H9 (cell line): ENCODE measurements at regions not wholly inside any gene's neighbourhood (a gene's known extent, or its start where the extent isn't known, plus 50 kb on each side); places are given as distances from the start of the nearest gene placed in this dataset.

Source experiments
- DNase-seq: peaks from one replicate; pipeline ENCODE4 v3.0.0-alpha.2; 2017
- H2AFZ ChIP-seq: one replicate; pipeline ENCODE4 v1.6.1; 2013; ENCODE audit warnings: mild to moderate bottlenecking, low read length, control low read depth, moderate library complexity
- H2AK5ac ChIP-seq: 2 replicates; pipeline ENCODE4 v1.6.1; 2013; ENCODE audit warnings: low read length, control low read depth, mixed read lengths; ENCODE audit not compliant: insufficient read length
- H2BK120ac ChIP-seq: one replicate; pipeline ENCODE4 v1.6.1; 2013; ENCODE audit warnings: low read depth, mild to moderate bottlenecking, low read length, control low read depth, inconsistent platforms; ENCODE audit not compliant: poor library complexity, severe bottlenecking
- H2BK12ac ChIP-seq: 2 replicates; pipeline ENCODE4 v1.6.1; 2013; ENCODE audit warnings: low read length, control low read depth, mixed read lengths, low read depth; ENCODE audit not compliant: insufficient read length
- H2BK15ac ChIP-seq: 2 replicates; pipeline ENCODE4 v1.6.1; 2013; ENCODE audit warnings: low read depth, low read length, control low read depth
- H2BK20ac ChIP-seq: one replicate; pipeline ENCODE4 v1.6.1; 2013; ENCODE audit warnings: low read depth, mild to moderate bottlenecking, low read length, control low read depth, inconsistent platforms; ENCODE audit not compliant: poor library complexity, severe bottlenecking
- H2BK5ac ChIP-seq: 2 replicates; pipeline ENCODE4 v1.6.1; 2013; ENCODE audit warnings: low read length, control low read depth, mixed read lengths; ENCODE audit not compliant: insufficient read length
- H3K14ac ChIP-seq: 2 replicates; pipeline ENCODE4 v1.6.1; 2013; ENCODE audit warnings: low read length, control low read depth; ENCODE audit not compliant: insufficient read depth
- H3K18ac ChIP-seq: 2 replicates; pipeline ENCODE4 v1.6.1; 2013; ENCODE audit warnings: low read depth, mild to moderate bottlenecking, mixed read lengths, low read length, control low read depth; ENCODE audit not compliant: insufficient read length
- H3K23ac ChIP-seq: 2 replicates; pipeline ENCODE4 v1.6.1; 2013; ENCODE audit warnings: low read length, control low read depth, mixed read lengths, low read depth; ENCODE audit not compliant: insufficient read length
- H3K23me2 ChIP-seq: 2 replicates; pipeline ENCODE4 v1.6.1; 2013; ENCODE audit warnings: low read depth, mild to moderate bottlenecking, mixed read lengths, low read length, control low read depth; ENCODE audit not compliant: insufficient read length, poor library complexity, severe bottlenecking
- H3K27ac ChIP-seq: 2 replicates; pipeline ENCODE4 v1.5.1; 2013; ENCODE audit warnings: low read length, control low read depth, mixed read lengths, low read depth; ENCODE audit not compliant: insufficient read length
- H3K27me3 ChIP-seq: 2 replicates; pipeline ENCODE4 v1.6.1; 2013; ENCODE audit warnings: low read length, control low read depth, inconsistent platforms; ENCODE audit not compliant: insufficient read depth
- H3K4ac ChIP-seq: 2 replicates; pipeline ENCODE4 v1.6.1; 2013; ENCODE audit warnings: low read depth, mild to moderate bottlenecking, control low read depth, inconsistent platforms, low read length, moderate library complexity
- H3K4me1 ChIP-seq: 2 replicates; pipeline ENCODE4 v1.6.1; 2013; ENCODE audit warnings: low read length, control low read depth, inconsistent platforms; ENCODE audit not compliant: insufficient read depth
- H3K4me2 ChIP-seq: 2 replicates; pipeline ENCODE4 v1.6.1; 2013; ENCODE audit warnings: low read length, control low read depth, mixed read lengths; ENCODE audit not compliant: insufficient read length, insufficient read depth
- H3K56ac ChIP-seq: 2 replicates; pipeline ENCODE4 v1.6.1; 2013; ENCODE audit warnings: low read depth, mild to moderate bottlenecking, mixed read lengths, low read length, control low read depth; ENCODE audit not compliant: insufficient read length
- H3K79me1 ChIP-seq: 2 replicates; pipeline ENCODE4 v1.6.1; 2013; ENCODE audit warnings: low read depth, mild to moderate bottlenecking, moderate library complexity, low read length, control low read depth, inconsistent platforms; ENCODE audit not compliant: insufficient read depth, poor library complexity, severe bottlenecking
- H3K79me2 ChIP-seq: 2 replicates; pipeline ENCODE4 v1.6.1; 2013; ENCODE audit warnings: low read length, control low read depth, inconsistent platforms; ENCODE audit not compliant: insufficient read depth
- H3K9ac ChIP-seq: 2 replicates; pipeline ENCODE4 v1.6.1; 2013; ENCODE audit warnings: low read length, control low read depth, mixed read lengths; ENCODE audit not compliant: insufficient read length; ENCODE audit errors: extremely low read depth
- H3K9me3 ChIP-seq: one replicate; pipeline ENCODE4 v1.6.1; 2013; ENCODE audit warnings: low read depth, low read length, inconsistent platforms; ENCODE audit not compliant: control insufficient read depth
- H3T11ph ChIP-seq: one replicate; pipeline ENCODE4 v1.6.1; 2013; ENCODE audit warnings: mild to moderate bottlenecking, low read length, control low read depth, inconsistent platforms
- H4K20me1 ChIP-seq: one replicate; pipeline ENCODE4 v1.6.1; 2013; ENCODE audit not compliant: control insufficient read depth, insufficient read length, insufficient read depth
- H4K5ac ChIP-seq: 2 replicates; pipeline ENCODE4 v1.6.1; 2013; ENCODE audit warnings: low read depth, mild to moderate bottlenecking, mixed read lengths, low read length, control low read depth; ENCODE audit not compliant: insufficient read length
- H4K8ac ChIP-seq: replicated peaks from 2 replicates; pipeline ENCODE4 v1.6.1; 2013; ENCODE audit warnings: low read length, control low read depth, mixed read lengths, low read depth; ENCODE audit not compliant: insufficient read length
- H4K91ac ChIP-seq: 2 replicates; pipeline ENCODE4 v1.6.1; 2013; ENCODE audit warnings: low read depth, mild to moderate bottlenecking, moderate library complexity, mixed read lengths, low read length, control low read depth; ENCODE audit not compliant: insufficient read length
- H3K27ac Mint-ChIP-seq, 3 experiments: 2 replicates in 2 of 3; 3 replicates in 1 of 3; pipeline ENCODE4 v1.8.0; 2020 to 2021; ENCODE audit warnings: mixed read lengths in 3 of 3, mild to moderate bottlenecking in 1 of 3, moderate library complexity in 1 of 3
- H3K27me3 Mint-ChIP-seq: 2 replicates; pipeline ENCODE4 v1.8.0; 2021; ENCODE audit warnings: low read depth, mild to moderate bottlenecking, moderate library complexity, mixed read lengths
- H3K36me3 Mint-ChIP-seq, 3 experiments: 2 replicates in 2 of 3; 3 replicates in 1 of 3; pipeline ENCODE4 v1.8.0; 2020 to 2021; ENCODE audit warnings: low read depth in 3 of 3, mixed read lengths in 3 of 3; ENCODE audit not compliant: insufficient read depth in 1 of 3
- H3K4me1 Mint-ChIP-seq, 2 experiments: 2 replicates each; pipeline ENCODE4 v1.8.0; 2020; ENCODE audit warnings: mixed read lengths in 2 of 2
- H3K4me3 Mint-ChIP-seq, 2 experiments: 2 replicates in 1 of 2; 3 replicates in 1 of 2; pipeline ENCODE4 v1.8.0; 2020 to 2021; ENCODE audit warnings: mild to moderate bottlenecking in 2 of 2, mixed read lengths in 2 of 2, moderate library complexity in 1 of 2
- H3K9me3 Mint-ChIP-seq, 2 experiments: 2 replicates in 1 of 2; 3 replicates in 1 of 2; pipeline ENCODE4 v1.8.0; 2020; ENCODE audit warnings: mild to moderate bottlenecking in 2 of 2, mixed read lengths in 2 of 2, moderate library complexity in 1 of 2
- WGBS: extraction: QIAGEN DNeasy Blood & Tissue Kit; methylation state at CpG from one replicate; pipeline ENCODE4 v1.1.7; 2013; ENCODE audit warnings: missing lambda C conversion rate, low lambda C conversion rate, mixed read lengths; ENCODE audit not compliant: insufficient read length; ENCODE audit errors: extremely low coverage; 5-methylcytosine and 5-hydroxymethylcytosine counted together
- TF ChIP-seq, protein P1 (sequence below): fragments of 200-600 bp; sonication (generic); conservative IDR thresholded peaks from 3 replicates; pipeline ENCODE4 v1.8.0; 2021; ENCODE audit warnings: antibody characterized with exemption, mild to moderate bottlenecking

DNA sequence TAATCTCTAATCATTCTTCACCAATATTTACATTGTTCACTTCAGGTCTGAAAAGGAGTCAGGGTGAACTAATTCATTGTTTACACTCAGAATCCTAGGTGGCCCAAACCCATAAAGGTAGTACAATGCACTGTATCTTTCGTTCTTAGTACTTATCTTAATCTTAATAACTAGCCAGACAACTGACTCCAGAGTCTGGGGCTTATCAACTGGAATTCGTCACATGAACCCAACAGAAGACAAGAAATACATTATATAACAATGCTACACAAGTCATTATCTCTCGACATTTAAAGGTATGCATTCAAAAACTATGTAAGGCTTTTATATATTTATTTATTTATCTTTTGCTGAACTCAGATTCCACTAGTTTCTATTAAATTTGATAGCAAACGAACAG lies 125.9 kb upstream of the ESRRG start:
- Histone ChIP-seq H3K14ac (no peak overlapping the region), H4K20me1 (no peaks in the 10 kb centered on the region), H3T11ph (no peak overlapping the region), H2BK15ac (no peak overlapping the region), H3K23ac (no peak overlapping the region), H3K4ac (no peak overlapping the region), H3K79me2 (no peaks in the 10 kb centered on the region), H3K9ac (no peak overlapping the region), H2BK120ac (no peak overlapping the region), H2BK20ac (no peak overlapping the region), H2AK5ac (no peak overlapping the region), H2BK5ac (no peak overlapping the region), H3K4me1 (no peaks in the 10 kb centered on the region), H3K27ac (no peak overlapping the region), H3K4me2 (no peak overlapping the region), H3K27me3 (no peaks in the 10 kb centered on the region), H3K56ac (no peak overlapping the region), H3K18ac (no peak overlapping the region), H4K8ac (no peak overlapping the region), H4K91ac (no peak overlapping the region), H4K5ac (no peak overlapping the region), H3K79me1 (no peaks in the 10 kb centered on the region), H3K23me2 (no peaks in the 10 kb centered on the region), H3K9me3 (no peaks in the 10 kb centered on the region), H2AFZ (no peak overlapping the region), H2BK12ac (no peak overlapping the region)
- Mint-ChIP-seq H3K4me3 (no peak overlapping the region), H3K27ac (no peak overlapping the region), H3K36me3 (no peaks in the 10 kb centered on the region), H3K9me3 (no peaks in the 10 kb centered on the region), H3K4me1 (peaks cover 8 to 11% of the 10 kb centered on the region in 2 experiments), H3K27me3 (no peaks in the 10 kb centered on the region)
- DNase-seq, result no peak
- TF ChIP-seq, protein P1, sequence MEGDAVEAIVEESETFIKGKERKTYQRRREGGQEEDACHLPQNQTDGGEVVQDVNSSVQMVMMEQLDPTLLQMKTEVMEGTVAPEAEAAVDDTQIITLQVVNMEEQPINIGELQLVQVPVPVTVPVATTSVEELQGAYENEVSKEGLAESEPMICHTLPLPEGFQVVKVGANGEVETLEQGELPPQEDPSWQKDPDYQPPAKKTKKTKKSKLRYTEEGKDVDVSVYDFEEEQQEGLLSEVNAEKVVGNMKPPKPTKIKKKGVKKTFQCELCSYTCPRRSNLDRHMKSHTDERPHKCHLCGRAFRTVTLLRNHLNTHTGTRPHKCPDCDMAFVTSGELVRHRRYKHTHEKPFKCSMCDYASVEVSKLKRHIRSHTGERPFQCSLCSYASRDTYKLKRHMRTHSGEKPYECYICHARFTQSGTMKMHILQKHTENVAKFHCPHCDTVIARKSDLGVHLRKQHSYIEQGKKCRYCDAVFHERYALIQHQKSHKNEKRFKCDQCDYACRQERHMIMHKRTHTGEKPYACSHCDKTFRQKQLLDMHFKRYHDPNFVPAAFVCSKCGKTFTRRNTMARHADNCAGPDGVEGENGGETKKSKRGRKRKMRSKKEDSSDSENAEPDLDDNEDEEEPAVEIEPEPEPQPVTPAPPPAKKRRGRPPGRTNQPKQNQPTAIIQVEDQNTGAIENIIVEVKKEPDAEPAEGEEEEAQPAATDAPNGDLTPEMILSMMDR, result no peak
- WGBS, result no CpG with 5 or more reads among the region's 4 CpGs
